ENCODE measurements at regions not wholly inside any gene's neighbourhood (a gene's known extent, or its start where the extent isn't known, plus 50 kb on each side); places are given as distances from the start of the nearest gene placed in this dataset.

- CTCF ChIA-PET = no interaction called here
- POLR2A ChIA-PET = no interaction called here
- DNase-seq = no peak
- Histone ChIP-seq H3K27me3 (ENCODE audit: control insufficient read depth in 2 of 2, insufficient read depth in 2 of 2, low read length in 2 of 2) (no peaks in the 10 kb centered on the region), H3K36me3 (ENCODE audit: control insufficient read depth in 2 of 3, insufficient read depth in 3 of 3, low read length in 3 of 3) (no peaks in the 10 kb centered on the region), H3K27ac (ENCODE audit: low read depth, low read length) (no peak overlapping the region), H3K4me3 (ENCODE audit: low read length) (no peak overlapping the region), H3K4me1 (ENCODE audit: control insufficient read depth in 2 of 2, insufficient read depth in 2 of 2, low read length in 2 of 2) (no peaks in the 10 kb centered on the region), H3K9me3 (ENCODE audit: control insufficient read depth in 2 of 3, low read length in 3 of 3) (no peaks in the 10 kb centered on the region)
- H3K27ac Mint-ChIP-seq = no peak overlapping the region
- no peak for ATAC-seq
- H3K36me3 Mint-ChIP-seq = no peaks in the 10 kb centered on the region
- intact Hi-C loops (cut with micrococcal nuclease) = no loop called here
- no peaks in the 10 kb centered on the region for H3K4me1 Mint-ChIP-seq
- H3K4me3 Mint-ChIP-seq = no peak overlapping the region
- H3K9me3 Mint-ChIP-seq = peaks cover 0 to 2% (median 0%) of the 10 kb centered on the region in 11 donors
- H3K27me3 Mint-ChIP-seq = peaks cover 0 to 10% (median 6%) of the 10 kb centered on the region in 5 donors
These were observed 293.7 kb upstream of the RIMS1 start for GRCh38 chr6:71592643-71593042.

GRCh38 chr6:71599359-71599758 is 287.0 kb upstream of the RIMS1 start:
- no peak overlapping the region for H3K27ac Mint-ChIP-seq
- CTCF ChIA-PET = no interaction called here
- POLR2A ChIA-PET = no interaction called here
- H3K36me3 Mint-ChIP-seq = no peaks in the 10 kb centered on the region
- Histone ChIP-seq H3K27me3 (ENCODE audit: control insufficient read depth in 2 of 2, insufficient read depth in 2 of 2, low read length in 2 of 2) (no peaks in the 10 kb centered on the region), H3K36me3 (ENCODE audit: control insufficient read depth in 2 of 3, insufficient read depth in 3 of 3, low read length in 3 of 3) (no peaks in the 10 kb centered on the region), H3K9me3 (ENCODE audit: control insufficient read depth in 2 of 3, low read length in 3 of 3) (no peaks in the 10 kb centered on the region), H3K4me1 (ENCODE audit: control insufficient read depth in 2 of 2, insufficient read depth in 2 of 2, low read length in 2 of 2) (no peaks in the 10 kb centered on the region), H3K4me3 (ENCODE audit: low read length) (no peak overlapping the region), H3K27ac (ENCODE audit: low read depth, low read length) (no peak overlapping the region)
- intact Hi-C loops (cut with micrococcal nuclease) = no loop called here
- peaks cover 0 to 1% (median 0%) of the 10 kb centered on the region in 11 donors for H3K9me3 Mint-ChIP-seq
- no peak overlapping the region for H3K4me3 Mint-ChIP-seq
- DNase-seq (no peak), ATAC-seq (no peak)
- H3K4me1 Mint-ChIP-seq = no peaks in the 10 kb centered on the region
- H3K27me3 Mint-ChIP-seq = peaks cover 0 to 4% (median 0%) of the 10 kb centered on the region in 5 donors

- Mint-ChIP-seq H3K4me3 (no peak overlapping the region), H3K27me3 (peaks cover 0 to 5% (median 0%) of the 10 kb centered on the region in 5 donors), H3K27ac (no peak overlapping the region), H3K9me3 (peaks cover 0 to 5% (median 0%) of the 10 kb centered on the region in 11 donors), H3K4me1 (no peaks in the 10 kb centered on the region), H3K36me3 (no peaks in the 10 kb centered on the region)
- Histone ChIP-seq H3K4me1 (ENCODE audit: control insufficient read depth in 2 of 2, insufficient read depth in 2 of 2, low read length in 2 of 2) (no peaks in the 10 kb centered on the region), H3K36me3 (ENCODE audit: control insufficient read depth in 2 of 3, insufficient read depth in 3 of 3, low read length in 3 of 3) (no peaks in the 10 kb centered on the region), H3K27ac (ENCODE audit: low read depth, low read length) (no peak overlapping the region), H3K27me3 (ENCODE audit: control insufficient read depth in 2 of 2, insufficient read depth in 2 of 2, low read length in 2 of 2) (no peaks in the 10 kb centered on the region), H3K9me3 (ENCODE audit: control insufficient read depth in 2 of 3, low read length in 3 of 3) (no peaks in the 10 kb centered on the region), H3K4me3 (ENCODE audit: low read length) (no peak overlapping the region)
- ATAC-seq (no peak), DNase-seq (no peak)
- ChIA-PET POLR2A (no interaction called here), CTCF (no interaction called here)
- intact Hi-C loops (cut with micrococcal nuclease) = no loop called here
These were observed 283.9 kb upstream of the RIMS1 start for GRCh38 chr6:71602385-71603007.

- H3K9me3 Mint-ChIP-seq = peaks cover 0 to 4% (median 0%) of the 10 kb centered on the region in 11 donors
- no peak for ATAC-seq
- Histone ChIP-seq H3K9me3 (ENCODE audit: control insufficient read depth in 2 of 3, low read length in 3 of 3) (no peaks in the 10 kb centered on the region), H3K4me1 (ENCODE audit: control insufficient read depth in 2 of 2, insufficient read depth in 2 of 2, low read length in 2 of 2) (no peaks in the 10 kb centered on the region), H3K27ac (ENCODE audit: low read depth, low read length) (no peak overlapping the region), H3K36me3 (ENCODE audit: control insufficient read depth in 2 of 3, insufficient read depth in 3 of 3, low read length in 3 of 3) (no peaks in the 10 kb centered on the region), H3K4me3 (ENCODE audit: low read length) (no peak overlapping the region), H3K27me3 (ENCODE audit: control insufficient read depth in 2 of 2, insufficient read depth in 2 of 2, low read length in 2 of 2) (no peaks in the 10 kb centered on the region)
- no peak overlapping the region for H3K27ac Mint-ChIP-seq
- H3K4me1 Mint-ChIP-seq = no peaks in the 10 kb centered on the region
- no peaks in the 10 kb centered on the region for H3K36me3 Mint-ChIP-seq
- intact Hi-C loops (cut with micrococcal nuclease) = no loop called here
- ChIA-PET POLR2A (no interaction called here), CTCF (no interaction called here)
- H3K4me3 Mint-ChIP-seq = no peak overlapping the region
- peaks cover 0 to 5% (median 0%) of the 10 kb centered on the region in 5 donors for H3K27me3 Mint-ChIP-seq
- no peak for DNase-seq
These were observed 283.3 kb upstream of the RIMS1 start for GRCh38 chr6:71603021-71603420.

GRCh38 chr6:71608646-71609045 is 277.7 kb upstream of the RIMS1 start:
- peaks cover 0 to 5% (median 0%) of the 10 kb centered on the region in 5 donors for H3K27me3 Mint-ChIP-seq
- POLR2A ChIA-PET = no interaction called here
- H3K4me3 Mint-ChIP-seq = no peak overlapping the region
- no peak overlapping the region for H3K27ac Mint-ChIP-seq
- no peak overlapping the region for H3K4me3 ChIP-seq (ENCODE audit: low read length)
- H3K4me1 Mint-ChIP-seq = no peaks in the 10 kb centered on the region
- H3K9me3 Mint-ChIP-seq = peaks cover 0 to 4% (median 0%) of the 10 kb centered on the region in 11 donors
- H3K27ac ChIP-seq (ENCODE audit: low read depth, low read length) = no peak overlapping the region
- DNase-seq (no peak), ATAC-seq (no peak)
- CTCF ChIA-PET = no interaction called here
- H3K4me1 ChIP-seq (ENCODE audit: control insufficient read depth in 2 of 2, insufficient read depth in 2 of 2, low read length in 2 of 2) = no peaks in the 10 kb centered on the region
- intact Hi-C loops (cut with micrococcal nuclease) = no loop called here
- H3K36me3 ChIP-seq (ENCODE audit: control insufficient read depth in 2 of 3, insufficient read depth in 3 of 3, low read length in 3 of 3) = no peaks in the 10 kb centered on the region
- no peaks in the 10 kb centered on the region for H3K36me3 Mint-ChIP-seq
- no peaks in the 10 kb centered on the region for H3K27me3 ChIP-seq (ENCODE audit: control insufficient read depth in 2 of 2, insufficient read depth in 2 of 2, low read length in 2 of 2)
- H3K9me3 ChIP-seq (ENCODE audit: control insufficient read depth in 2 of 3, low read length in 3 of 3) = no peaks in the 10 kb centered on the region

- no peaks in the 10 kb centered on the region for H3K9me3 ChIP-seq (ENCODE audit: control insufficient read depth in 2 of 3, low read length in 3 of 3)
- peaks cover 0 to 10% (median 5%) of the 10 kb centered on the region in 11 donors for H3K9me3 Mint-ChIP-seq
- no peak overlapping the region for H3K27ac Mint-ChIP-seq
- H3K36me3 ChIP-seq (ENCODE audit: control insufficient read depth in 2 of 3, insufficient read depth in 3 of 3, low read length in 3 of 3) = no peaks in the 10 kb centered on the region
- H3K4me1 Mint-ChIP-seq = no peaks in the 10 kb centered on the region
- ChIA-PET CTCF (no interaction called here), POLR2A (no interaction called here)
- peaks cover 0 to 3% (median 0%) of the 10 kb centered on the region in 5 donors for H3K36me3 Mint-ChIP-seq
- DNase-seq (no peak), ATAC-seq (no peak)
- H3K27ac ChIP-seq (ENCODE audit: low read depth, low read length) = no peak overlapping the region
- H3K4me3 Mint-ChIP-seq = no peak overlapping the region
- intact Hi-C loops (cut with micrococcal nuclease) = no loop called here
- no peaks in the 10 kb centered on the region for H3K27me3 Mint-ChIP-seq
- no peak overlapping the region for H3K4me3 ChIP-seq (ENCODE audit: low read length)
- H3K27me3 ChIP-seq (ENCODE audit: control insufficient read depth in 2 of 2, insufficient read depth in 2 of 2, low read length in 2 of 2) = no peaks in the 10 kb centered on the region
- H3K4me1 ChIP-seq (ENCODE audit: control insufficient read depth in 2 of 2, insufficient read depth in 2 of 2, low read length in 2 of 2) = no peaks in the 10 kb centered on the region
These were observed 266.5 kb upstream of the RIMS1 start for GRCh38 chr6:71619836-71620235.

- no peaks in the 10 kb centered on the region for H3K4me1 ChIP-seq (ENCODE audit: control insufficient read depth in 2 of 2, insufficient read depth in 2 of 2, low read length in 2 of 2)
- H3K27me3 Mint-ChIP-seq = no peaks in the 10 kb centered on the region
- no peaks in the 10 kb centered on the region for H3K9me3 ChIP-seq (ENCODE audit: control insufficient read depth in 2 of 3, low read length in 3 of 3)
- no peaks in the 10 kb centered on the region for H3K4me1 Mint-ChIP-seq
- DNase-seq (no peak), ATAC-seq (no peak)
- H3K36me3 Mint-ChIP-seq = peaks cover 0 to 4% (median 0%) of the 10 kb centered on the region in 5 donors
- CTCF ChIA-PET = no interaction called here
- no peak overlapping the region for H3K27ac ChIP-seq (ENCODE audit: low read depth, low read length)
- H3K36me3 ChIP-seq (ENCODE audit: control insufficient read depth in 2 of 3, insufficient read depth in 3 of 3, low read length in 3 of 3) = no peaks in the 10 kb centered on the region
- no peak overlapping the region for H3K27ac Mint-ChIP-seq
- H3K27me3 ChIP-seq (ENCODE audit: control insufficient read depth in 2 of 2, insufficient read depth in 2 of 2, low read length in 2 of 2) = no peaks in the 10 kb centered on the region
- H3K4me3 Mint-ChIP-seq = no peak overlapping the region
- POLR2A ChIA-PET = no interaction called here
- intact Hi-C loops (cut with micrococcal nuclease) = no loop called here
- H3K4me3 ChIP-seq (ENCODE audit: low read length) = no peak overlapping the region
- H3K9me3 Mint-ChIP-seq = peaks cover 1 to 23% (median 14%) of the 10 kb centered on the region in 11 donors
These were observed 264.3 kb upstream of the RIMS1 start for GRCh38 chr6:71621918-71622519.
